IMR-90 (cell line): ENCODE measurements at regions not wholly inside any gene's neighbourhood (a gene's known extent, or its start where the extent isn't known, plus 50 kb on each side); places are given as distances from the start of the nearest gene placed in this dataset.

Experiments used
- ATAC-seq: fragments of 200-7000 bp; cut with Tn5 transposase; 2 replicates; pipeline ENCODE4 v1.9.1; 2020; ENCODE audit warnings: low read depth, mild to moderate bottlenecking, moderate library complexity
- BruUV-seq: library from RNA; stranded (reverse); fragments of 400-500 nt; replicated peaks from 2 replicates; lab custom pipeline; 2021; lab: Mats Ljungman, UMichigan
- CTCF ChIA-PET: fragments of 300-600 bp; formaldehyde crosslinking; extraction: SDS; loops from one replicate; lab custom pipeline; 2021; ENCODE audit warnings: antibody characterized with exemption; lab: Yijun Ruan, JAX
- POLR2A ChIA-PET: fragments of 300-600 bp; sonication (Branson Sonifier 250); formaldehyde crosslinking; loops from one replicate; lab custom pipeline; 2022; ENCODE audit warnings: antibody characterized with exemption; ENCODE audit not compliant: unreplicated experiment; lab: Charles Lee
- DNase-seq: peaks from one replicate; pipeline ENCODE4 v3.0.0; 2013
- H2AFZ ChIP-seq: replicated peaks from 2 replicates; pipeline ENCODE3; 2013; ENCODE audit warnings: low read length, mild to moderate bottlenecking; ENCODE audit not compliant: poor library complexity
- H2AK5ac ChIP-seq: 2 replicates; pipeline ENCODE4 v1.6.1; 2013; ENCODE audit warnings: low read depth, low read length, inconsistent platforms
- H2AK9ac ChIP-seq: replicated peaks from 2 replicates; pipeline ENCODE3; 2013; ENCODE audit warnings: mild to moderate bottlenecking, low read depth, low read length, moderate library complexity; ENCODE audit not compliant: poor library complexity
- H2BK120ac ChIP-seq: 2 replicates; pipeline ENCODE4 v1.6.1; 2013; ENCODE audit warnings: low read depth, low read length, inconsistent platforms
- H2BK15ac ChIP-seq: 3 replicates; pipeline ENCODE4 v1.6.1; 2013; ENCODE audit warnings: low read depth, low read length, inconsistent platforms
- H2BK20ac ChIP-seq: 2 replicates; pipeline ENCODE4 v1.6.1; 2013; ENCODE audit warnings: low read depth, mild to moderate bottlenecking, inconsistent platforms, low read length, moderate library complexity
- H2BK5ac ChIP-seq: 2 replicates; pipeline ENCODE4 v1.6.1; 2013; ENCODE audit warnings: mild to moderate bottlenecking, low read depth, low read length, inconsistent platforms; ENCODE audit not compliant: poor library complexity, severe bottlenecking
- H3K14ac ChIP-seq: replicated peaks from 2 replicates; pipeline ENCODE4 v1.6.1; 2013; ENCODE audit warnings: low read depth, low read length, inconsistent platforms
- H3K18ac ChIP-seq: 2 replicates; pipeline ENCODE4 v1.6.1; 2013; ENCODE audit warnings: low read depth, low read length, control low read depth
- H3K23ac ChIP-seq: 2 replicates; pipeline ENCODE4 v1.6.1; 2013; ENCODE audit warnings: low read depth, low read length, inconsistent platforms
- H3K27ac ChIP-seq: 2 replicates; pipeline ENCODE4 v1.5.1; 2013; ENCODE audit warnings: mild to moderate bottlenecking, control low read depth, low read length; ENCODE audit not compliant: insufficient read depth
- H3K27me3 ChIP-seq: 2 replicates; pipeline ENCODE4 v1.6.1; 2013; ENCODE audit warnings: low read length; ENCODE audit not compliant: control insufficient read depth, insufficient read depth
- H3K36me3 ChIP-seq: 2 replicates; pipeline ENCODE4 v1.6.1; 2013; ENCODE audit warnings: low read length, mixed read lengths; ENCODE audit not compliant: control insufficient read depth, insufficient read depth
- H3K4ac ChIP-seq: 2 replicates; pipeline ENCODE4 v1.6.1; 2013; ENCODE audit warnings: low read depth, low read length, inconsistent platforms
- H3K4me1 ChIP-seq: 2 replicates; pipeline ENCODE4 v1.6.1; 2013; ENCODE audit warnings: low read length, mixed read lengths; ENCODE audit not compliant: control insufficient read depth, insufficient read depth
- H3K4me2 ChIP-seq: 2 replicates; pipeline ENCODE4 v1.6.1; 2013; ENCODE audit warnings: low read depth, mild to moderate bottlenecking, control low read depth, low read length, moderate library complexity
- H3K4me3 ChIP-seq: 2 replicates; pipeline ENCODE4 v1.5.1; 2013; ENCODE audit warnings: low read depth, mild to moderate bottlenecking, control low read depth, low read length, moderate library complexity; ENCODE audit not compliant: insufficient read depth
- H3K56ac ChIP-seq: 2 replicates; pipeline ENCODE4 v1.6.1; 2013; ENCODE audit warnings: low read length, inconsistent platforms; ENCODE audit not compliant: insufficient read depth; ENCODE audit errors: extremely low read depth
- H3K79me1 ChIP-seq, 2 experiments: 2 replicates each; pipeline ENCODE4 v1.6.1; 2013; ENCODE audit warnings: low read length in 2 of 2, inconsistent platforms in 1 of 2, low read depth in 1 of 2
- H3K9ac ChIP-seq: 2 replicates; pipeline ENCODE4 v1.6.1; 2013; ENCODE audit warnings: low read depth, low read length, control low read depth
- H3K9me1 ChIP-seq: 2 replicates; pipeline ENCODE4 v1.6.1; 2013; ENCODE audit warnings: low read length, inconsistent platforms; ENCODE audit not compliant: insufficient read depth
- H3K9me3 ChIP-seq: 2 replicates; pipeline ENCODE4 v1.6.1; 2013; ENCODE audit warnings: low read length; ENCODE audit not compliant: control insufficient read depth, insufficient read depth
- H4K20me1 ChIP-seq: 2 replicates; pipeline ENCODE4 v1.6.1; 2013; ENCODE audit warnings: low read length, inconsistent platforms; ENCODE audit not compliant: insufficient read depth
- H4K5ac ChIP-seq: 2 replicates; pipeline ENCODE4 v1.6.1; 2013; ENCODE audit warnings: mild to moderate bottlenecking, low read depth, low read length, control low read depth
- H4K8ac ChIP-seq, 2 experiments: 2 replicates each; pipeline ENCODE4 v1.6.1; 2013; ENCODE audit warnings: low read depth in 2 of 2, low read length in 2 of 2, control low read depth in 1 of 2, inconsistent platforms in 1 of 2
- H4K91ac ChIP-seq: 2 replicates; pipeline ENCODE4 v1.6.1; 2013; ENCODE audit warnings: low read depth, low read length, inconsistent platforms; ENCODE audit not compliant: insufficient read depth
- BHLHE40 ChIP-seq: fragments of 150-350 bp; IDR thresholded peaks from 2 replicates; pipeline ENCODE4 v1.6.1; 2016; ENCODE audit warnings: mild to moderate bottlenecking, low read depth, low read length
- CEBPB ChIP-seq: IDR thresholded peaks from 2 replicates; pipeline ENCODE4 v1.6.1; 2012; ENCODE audit warnings: low read depth, low read length, improper control_type of control experiment
- CHD1 ChIP-seq: IDR thresholded peaks from 2 replicates; pipeline ENCODE4 v1.6.1; 2012; ENCODE audit warnings: low read depth, low read length, improper control_type of control experiment
- FOS ChIP-seq: fragments of 150-350 bp; IDR thresholded peaks from 2 replicates; pipeline ENCODE4 v1.6.1; 2016; ENCODE audit warnings: low read depth, low read length
- MAFK ChIP-seq: IDR thresholded peaks from 2 replicates; pipeline ENCODE4 v1.6.1; 2012; ENCODE audit warnings: low read depth, low read length, improper control_type of control experiment
- MAZ ChIP-seq: IDR thresholded peaks from 2 replicates; pipeline ENCODE4 v1.6.1; 2012; ENCODE audit warnings: low read depth, mild to moderate bottlenecking, low read length, improper control_type of control experiment, moderate library complexity, borderline replicate concordance
- MXI1 ChIP-seq: IDR thresholded peaks from 2 replicates; pipeline ENCODE4 v1.6.1; 2012; ENCODE audit warnings: low read depth, mild to moderate bottlenecking, low read length, moderate library complexity, borderline replicate concordance
- NFE2L2 ChIP-seq: fragments of 150-350 bp; IDR thresholded peaks from 2 replicates; pipeline ENCODE4 v1.6.1; 2016; ENCODE audit warnings: low read depth, mild to moderate bottlenecking, low read length
- RAD21 ChIP-seq: IDR thresholded peaks from 2 replicates; pipeline ENCODE4 v1.6.1; 2012; ENCODE audit warnings: low read length, improper control_type of control experiment
- RFX5 ChIP-seq: IDR thresholded peaks from 2 replicates; pipeline ENCODE4 v1.8.0; 2012; ENCODE audit warnings: low read depth, mild to moderate bottlenecking, low read length, moderate library complexity
- SMC3 ChIP-seq: fragments of 150-350 bp; IDR thresholded peaks from 2 replicates; pipeline ENCODE4 v1.6.1; 2016; ENCODE audit warnings: low read depth, mild to moderate bottlenecking, antibody characterized with exemption, low read length, moderate library complexity
- WGBS, 2 experiments: methylation state at CpG; one replicate each; pipeline versions ENCODE4 v1.1.5 to v1.1.7; 2013; ENCODE audit warnings: missing lambda C conversion rate in 2 of 2; ENCODE audit not compliant: insufficient read length in 1 of 2; ENCODE audit errors: extremely low coverage in 2 of 2; 5-methylcytosine and 5-hydroxymethylcytosine counted together
- dilution Hi-C: fragments of 300-500 bp; cut with HindIII; formaldehyde crosslinking; loops from one replicate; pipeline ENCODE4 v1.14.3; 2018; ENCODE audit warnings: low sequenced_read_pairs; ENCODE audit not compliant: unreplicated experiment
- in situ Hi-C: fragments of 300-500 bp; cut with MboI; formaldehyde crosslinking; loops from 3 replicates; pipeline ENCODE4 v1.14.3; 2019; ENCODE audit warnings: low sequenced_read_pairs, inconsistent platforms, mixed read lengths
- intact Hi-C: fragments of 100-400 bp; cut with micrococcal nuclease; formaldehyde crosslinking; loops from 2 replicates; pipeline ENCODE4 v1.10.0; 2022
- TF ChIP-seq, protein P1 (sequence below): fragments of 150-350 bp; IDR thresholded peaks from 2 replicates; pipeline ENCODE4 v1.6.1; 2016; ENCODE audit warnings: low read depth, mild to moderate bottlenecking, low read length, moderate library complexity, borderline replicate concordance
- TF ChIP-seq, protein P2 (sequence below): fragments of 150-350 bp; IDR thresholded peaks from 2 replicates; pipeline ENCODE4 v1.6.1; 2017; ENCODE audit warnings: mild to moderate bottlenecking, antibody characterized with exemption, low read length, low read depth
- TF ChIP-seq, protein P3 (sequence below): conservative IDR thresholded peaks from 2 replicates; pipeline ENCODE4 v1.5.1; 2012; ENCODE audit warnings: mild to moderate bottlenecking, low read depth, low read length, improper control_type of control experiment

DNA sequence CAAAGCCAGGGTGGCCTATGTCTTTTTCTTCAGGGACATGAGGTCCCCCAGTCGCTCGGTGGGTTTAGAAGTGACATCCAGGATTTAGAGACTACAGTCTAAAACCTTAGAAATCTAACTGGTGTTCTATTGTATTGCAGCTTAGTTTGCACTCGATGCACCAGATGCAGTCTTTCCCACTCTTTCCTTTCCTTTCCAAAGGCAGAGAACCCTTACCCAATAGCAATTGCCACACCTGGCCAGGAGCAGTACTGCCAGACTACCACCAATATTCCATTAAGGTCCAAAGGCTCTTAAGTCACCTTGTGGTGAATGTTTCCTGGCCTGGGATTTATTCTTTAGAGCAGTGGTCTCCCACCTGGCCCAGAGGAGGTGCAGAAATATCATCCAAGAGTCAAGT lies 1068.8 kb downstream of the FAM133A start:
- Histone ChIP-seq H3K14ac (no peak overlapping the region), H3K36me3 (no peaks in the 10 kb centered on the region), H3K4me2 (no peak overlapping the region), H3K27me3 (no peaks in the 10 kb centered on the region), H3K4me3 (no peak overlapping the region), H3K79me1 (no peaks in the 10 kb centered on the region), H2AK9ac (no peak overlapping the region), H4K8ac (no peak overlapping the region), H3K56ac (no peak overlapping the region), H3K4me1 (no peaks in the 10 kb centered on the region), H2AFZ (no peak overlapping the region), H2BK15ac (no peak overlapping the region), H2AK5ac (no peak overlapping the region), H3K23ac (no peak overlapping the region), H2BK20ac (no peak overlapping the region), H3K27ac (no peak overlapping the region), H3K9me1 (no peaks in the 10 kb centered on the region), H3K18ac (no peak overlapping the region), H3K4ac (no peak overlapping the region), H3K9me3 (peaks cover 3% of the 10 kb centered on the region; the same call in 1 of the 2 replicates), H4K20me1 (no peaks in the 10 kb centered on the region), H4K91ac (no peak overlapping the region), H4K5ac (no peak overlapping the region), H2BK5ac (no peak overlapping the region), H2BK120ac (no peak overlapping the region), H3K9ac (no peak overlapping the region)
- dilution Hi-C loops (no loop called here), intact Hi-C loops (no loop called here), in situ Hi-C loops (no loop called here)
- ChIA-PET POLR2A (no interaction called here), CTCF (no interaction called here)
- no peak for DNase-seq
- no peak for ATAC-seq
- no CpG with 5 or more reads among the region's 3 CpGs for WGBS, 2 experiments
- no peak for TF ChIP-seq MAFK
- no peak for TF ChIP-seq MAZ
- no peak for TF ChIP-seq BHLHE40
- TF ChIP-seq, protein P1, sequence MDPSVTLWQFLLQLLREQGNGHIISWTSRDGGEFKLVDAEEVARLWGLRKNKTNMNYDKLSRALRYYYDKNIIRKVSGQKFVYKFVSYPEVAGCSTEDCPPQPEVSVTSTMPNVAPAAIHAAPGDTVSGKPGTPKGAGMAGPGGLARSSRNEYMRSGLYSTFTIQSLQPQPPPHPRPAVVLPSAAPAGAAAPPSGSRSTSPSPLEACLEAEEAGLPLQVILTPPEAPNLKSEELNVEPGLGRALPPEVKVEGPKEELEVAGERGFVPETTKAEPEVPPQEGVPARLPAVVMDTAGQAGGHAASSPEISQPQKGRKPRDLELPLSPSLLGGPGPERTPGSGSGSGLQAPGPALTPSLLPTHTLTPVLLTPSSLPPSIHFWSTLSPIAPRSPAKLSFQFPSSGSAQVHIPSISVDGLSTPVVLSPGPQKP, result no peak
- TF ChIP-seq, protein P2, sequence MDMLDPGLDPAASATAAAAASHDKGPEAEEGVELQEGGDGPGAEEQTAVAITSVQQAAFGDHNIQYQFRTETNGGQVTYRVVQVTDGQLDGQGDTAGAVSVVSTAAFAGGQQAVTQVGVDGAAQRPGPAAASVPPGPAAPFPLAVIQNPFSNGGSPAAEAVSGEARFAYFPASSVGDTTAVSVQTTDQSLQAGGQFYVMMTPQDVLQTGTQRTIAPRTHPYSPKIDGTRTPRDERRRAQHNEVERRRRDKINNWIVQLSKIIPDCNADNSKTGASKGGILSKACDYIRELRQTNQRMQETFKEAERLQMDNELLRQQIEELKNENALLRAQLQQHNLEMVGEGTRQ, result no peak
- no peak for TF ChIP-seq RFX5
- no peak for TF ChIP-seq SMC3
- TF ChIP-seq RAD21, result no peak
- TF ChIP-seq, protein P3, sequence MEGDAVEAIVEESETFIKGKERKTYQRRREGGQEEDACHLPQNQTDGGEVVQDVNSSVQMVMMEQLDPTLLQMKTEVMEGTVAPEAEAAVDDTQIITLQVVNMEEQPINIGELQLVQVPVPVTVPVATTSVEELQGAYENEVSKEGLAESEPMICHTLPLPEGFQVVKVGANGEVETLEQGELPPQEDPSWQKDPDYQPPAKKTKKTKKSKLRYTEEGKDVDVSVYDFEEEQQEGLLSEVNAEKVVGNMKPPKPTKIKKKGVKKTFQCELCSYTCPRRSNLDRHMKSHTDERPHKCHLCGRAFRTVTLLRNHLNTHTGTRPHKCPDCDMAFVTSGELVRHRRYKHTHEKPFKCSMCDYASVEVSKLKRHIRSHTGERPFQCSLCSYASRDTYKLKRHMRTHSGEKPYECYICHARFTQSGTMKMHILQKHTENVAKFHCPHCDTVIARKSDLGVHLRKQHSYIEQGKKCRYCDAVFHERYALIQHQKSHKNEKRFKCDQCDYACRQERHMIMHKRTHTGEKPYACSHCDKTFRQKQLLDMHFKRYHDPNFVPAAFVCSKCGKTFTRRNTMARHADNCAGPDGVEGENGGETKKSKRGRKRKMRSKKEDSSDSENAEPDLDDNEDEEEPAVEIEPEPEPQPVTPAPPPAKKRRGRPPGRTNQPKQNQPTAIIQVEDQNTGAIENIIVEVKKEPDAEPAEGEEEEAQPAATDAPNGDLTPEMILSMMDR, result no peak
- TF ChIP-seq CEBPB, result no peak
- no peak for TF ChIP-seq CHD1
- no peak for TF ChIP-seq FOS
- no peak for TF ChIP-seq NFE2L2
- no peak for TF ChIP-seq MXI1
- BruUV-seq, result no TSS peak
